ENCODE measurements at regions not wholly inside any gene's neighbourhood (a gene's known extent, or its start where the extent isn't known, plus 50 kb on each side); places are given as distances from the start of the nearest gene placed in this dataset.

GRCh38 chr6:7468382-7469081 is 72.9 kb upstream of the DSP start:
- Histone ChIP-seq H3K9me3 (ENCODE audit: low read depth, low read length) (no peaks in the 10 kb centered on the region), H3K27ac (no peak overlapping the region), H3K4me3 (peak overlapping the region; percentile 59), H3K36me3 (ENCODE audit: insufficient read depth, low read length) (no peaks in the 10 kb centered on the region), H3K9ac (ENCODE audit: insufficient read length) (no peak overlapping the region)
- TF ChIP-seq POLR2AphosphoS5 (IDR thresholded peaks at IDR 0.05; ENCODE audit: borderline replicate concordance, low read depth, low read length) (no peak), EZH2 (IDR thresholded peaks at IDR 0.05) (no peak), FOXP2 (optimal IDR thresholded peaks at IDR 0.05; ENCODE audit: control extremely low read depth, extremely low read length, insufficient read depth) (no peak)
- DNase-seq (ENCODE audit: low read depth, low spot score), result no peak

- no peak for DNase-seq (ENCODE audit: low read depth, low spot score)
- Histone ChIP-seq H3K9ac (ENCODE audit: insufficient read length) (no peak overlapping the region), H3K9me3 (ENCODE audit: low read depth, low read length) (no peaks in the 10 kb centered on the region), H3K36me3 (ENCODE audit: insufficient read depth, low read length) (no peaks in the 10 kb centered on the region), H3K27ac (no peak overlapping the region), H3K4me3 (no peak overlapping the region)
- no peak for TF ChIP-seq FOXP2 (optimal IDR thresholded peaks at IDR 0.05; ENCODE audit: control extremely low read depth, extremely low read length, insufficient read depth)
- TF ChIP-seq POLR2AphosphoS5 (IDR thresholded peaks at IDR 0.05; ENCODE audit: borderline replicate concordance, low read depth, low read length), result no peak
- TF ChIP-seq EZH2 (IDR thresholded peaks at IDR 0.05), result no peak
Observed at GRCh38 chr6:7469696-7470095, 71.8 kb upstream of the DSP start.

- Histone ChIP-seq H3K4me3 (no peak overlapping the region), H3K9ac (ENCODE audit: insufficient read length) (no peak overlapping the region), H3K27ac (no peak overlapping the region), H3K9me3 (ENCODE audit: low read depth, low read length) (no peaks in the 10 kb centered on the region), H3K36me3 (ENCODE audit: insufficient read depth, low read length) (no peaks in the 10 kb centered on the region)
- no peak for TF ChIP-seq FOXP2 (optimal IDR thresholded peaks at IDR 0.05; ENCODE audit: control extremely low read depth, extremely low read length, insufficient read depth)
- no peak for TF ChIP-seq POLR2AphosphoS5 (IDR thresholded peaks at IDR 0.05; ENCODE audit: borderline replicate concordance, low read depth, low read length)
- TF ChIP-seq EZH2 (IDR thresholded peaks at IDR 0.05), result no peak
- DNase-seq (ENCODE audit: low read depth, low spot score), result no peak
Observed at GRCh38 chr6:7471171-7471570, 70.3 kb upstream of the DSP start.

- no peak for DNase-seq (ENCODE audit: low read depth, low spot score)
- no peaks in the 10 kb centered on the region for H3K9me3 ChIP-seq (ENCODE audit: low read depth, low read length)
- H3K4me3 ChIP-seq, result no peak overlapping the region
- no peak for TF ChIP-seq POLR2AphosphoS5 (IDR thresholded peaks at IDR 0.05; ENCODE audit: borderline replicate concordance, low read depth, low read length)
- TF ChIP-seq EZH2 (IDR thresholded peaks at IDR 0.05), result no peak
- H3K36me3 ChIP-seq (ENCODE audit: insufficient read depth, low read length), result no peaks in the 10 kb centered on the region
- no peak overlapping the region for H3K27ac ChIP-seq
- no peak overlapping the region for H3K9ac ChIP-seq (ENCODE audit: insufficient read length)
Observed at GRCh38 chr6:7473805-7474719, 67.4 kb upstream of the DSP start.

- no peaks in the 10 kb centered on the region for H3K9me3 ChIP-seq (ENCODE audit: low read depth, low read length)
- no peak for TF ChIP-seq EZH2 (IDR thresholded peaks at IDR 0.05)
- TF ChIP-seq FOXP2 (optimal IDR thresholded peaks at IDR 0.05; ENCODE audit: control extremely low read depth, extremely low read length, insufficient read depth), result no peak
- TF ChIP-seq POLR2AphosphoS5 (IDR thresholded peaks at IDR 0.05; ENCODE audit: borderline replicate concordance, low read depth, low read length), result no peak
- no peak for DNase-seq (ENCODE audit: low read depth, low spot score)
- H3K27ac ChIP-seq, result no peak overlapping the region
- no peak overlapping the region for H3K4me3 ChIP-seq
- H3K9ac ChIP-seq (ENCODE audit: insufficient read length), result no peak overlapping the region
- no peaks in the 10 kb centered on the region for H3K36me3 ChIP-seq (ENCODE audit: insufficient read depth, low read length)
Observed at GRCh38 chr6:7475081-7475480, 66.4 kb upstream of the DSP start.

GRCh38 chr6:7479801-7480266 is 61.6 kb upstream of the DSP start:
- Histone ChIP-seq H3K4me3 (no peak overlapping the region), H3K27ac (no peak overlapping the region), H3K36me3 (ENCODE audit: insufficient read depth, low read length) (no peaks in the 10 kb centered on the region), H3K9ac (ENCODE audit: insufficient read length) (no peak overlapping the region), H3K9me3 (ENCODE audit: low read depth, low read length) (no peaks in the 10 kb centered on the region)
- DNase-seq (ENCODE audit: low read depth, low spot score), result no peak
- TF ChIP-seq POLR2AphosphoS5 (IDR thresholded peaks at IDR 0.05; ENCODE audit: borderline replicate concordance, low read depth, low read length) (no peak), EZH2 (IDR thresholded peaks at IDR 0.05) (no peak), FOXP2 (optimal IDR thresholded peaks at IDR 0.05; ENCODE audit: control extremely low read depth, extremely low read length, insufficient read depth) (no peak)

- TF ChIP-seq FOXP2 (optimal IDR thresholded peaks at IDR 0.05; ENCODE audit: control extremely low read depth, extremely low read length, insufficient read depth) (no peak), EZH2 (IDR thresholded peaks at IDR 0.05) (no peak), POLR2AphosphoS5 (IDR thresholded peaks at IDR 0.05; ENCODE audit: borderline replicate concordance, low read depth, low read length) (no peak)
- Histone ChIP-seq H3K9ac (ENCODE audit: insufficient read length) (no peak overlapping the region), H3K27ac (no peak overlapping the region), H3K9me3 (ENCODE audit: low read depth, low read length) (no peaks in the 10 kb centered on the region), H3K36me3 (ENCODE audit: insufficient read depth, low read length) (no peaks in the 10 kb centered on the region), H3K4me3 (no peak overlapping the region)
- DNase-seq (ENCODE audit: low read depth, low spot score), result no peak
Observed at GRCh38 chr6:7484666-7485065, 56.8 kb upstream of the DSP start.

GRCh38 chr6:7486951-7487350 is 54.5 kb upstream of the DSP start:
- Histone ChIP-seq H3K9ac (ENCODE audit: insufficient read length) (no peak overlapping the region), H3K27ac (no peak overlapping the region), H3K9me3 (ENCODE audit: low read depth, low read length) (no peaks in the 10 kb centered on the region), H3K36me3 (ENCODE audit: insufficient read depth, low read length) (no peaks in the 10 kb centered on the region), H3K4me3 (no peak overlapping the region)
- no peak for DNase-seq (ENCODE audit: low read depth, low spot score)
- TF ChIP-seq FOXP2 (optimal IDR thresholded peaks at IDR 0.05; ENCODE audit: control extremely low read depth, extremely low read length, insufficient read depth) (no peak), EZH2 (IDR thresholded peaks at IDR 0.05) (no peak), POLR2AphosphoS5 (IDR thresholded peaks at IDR 0.05; ENCODE audit: borderline replicate concordance, low read depth, low read length) (no peak)

All from SK-N-MC (cell line).